RWPE2 (cell line): ENCODE measurements at regions not wholly inside any gene's neighbourhood (a gene's known extent, or its start where the extent isn't known, plus 50 kb on each side); places are given as distances from the start of the nearest gene placed in this dataset.
A peak's percentile ranks its signal among the peaks of the same experiment; 100 is the strongest.

Source experiments
- ATAC-seq: fragments of 200-7000 bp; cut with Tn5 transposase; 3 replicates; pipeline ENCODE4 v1.9.1; 2021; ENCODE audit warnings: low read depth
- DNase-seq: peaks from one replicate; pipeline ENCODE4 v3.0.0-alpha.2; 2020; ENCODE audit warnings: low spot score
- H3K27ac ChIP-seq: fragments of 450-650 bp; 2 replicates; pipeline ENCODE4 v1.5.1; 2017; ENCODE audit warnings: mild to moderate bottlenecking; ENCODE audit not compliant: poor library complexity, severe bottlenecking
- H3K27me3 ChIP-seq: fragments of 250-450 bp; sonication (Bioruptor Pico); 2 replicates; pipeline ENCODE4 v1.5.1; 2021; ENCODE audit warnings: mild to moderate bottlenecking, moderate library complexity; ENCODE audit not compliant: insufficient read depth, poor library complexity, severe bottlenecking
- H3K36me3 ChIP-seq: fragments of 250-450 bp; sonication (Bioruptor Pico); 2 replicates; pipeline ENCODE4 v1.5.1; 2020; ENCODE audit warnings: low read depth, mild to moderate bottlenecking, moderate library complexity
- H3K4me1 ChIP-seq: fragments of 250-450 bp; sonication (Bioruptor Pico); 2 replicates; pipeline ENCODE4 v1.5.1; 2021; ENCODE audit warnings: mild to moderate bottlenecking, moderate library complexity; ENCODE audit not compliant: insufficient read depth, poor library complexity, severe bottlenecking
- H3K4me3 ChIP-seq: fragments of 250-450 bp; sonication (Bioruptor Pico); 2 replicates; pipeline ENCODE4 v1.5.1; 2021; ENCODE audit warnings: mild to moderate bottlenecking, moderate library complexity; ENCODE audit not compliant: severe bottlenecking
- H3K9me3 ChIP-seq: fragments of 250-450 bp; sonication (Bioruptor Pico); 2 replicates; pipeline ENCODE4 v1.5.1; 2021; ENCODE audit warnings: mild to moderate bottlenecking, moderate library complexity; ENCODE audit not compliant: severe bottlenecking
- TF ChIP-seq, protein P1 (sequence below): fragments of 450-650 bp; IDR thresholded peaks from one replicate; pipeline ENCODE4 v1.5.1; 2017; ENCODE audit warnings: mild to moderate bottlenecking, moderate library complexity; ENCODE audit not compliant: poor library complexity, severe bottlenecking

DNA sequence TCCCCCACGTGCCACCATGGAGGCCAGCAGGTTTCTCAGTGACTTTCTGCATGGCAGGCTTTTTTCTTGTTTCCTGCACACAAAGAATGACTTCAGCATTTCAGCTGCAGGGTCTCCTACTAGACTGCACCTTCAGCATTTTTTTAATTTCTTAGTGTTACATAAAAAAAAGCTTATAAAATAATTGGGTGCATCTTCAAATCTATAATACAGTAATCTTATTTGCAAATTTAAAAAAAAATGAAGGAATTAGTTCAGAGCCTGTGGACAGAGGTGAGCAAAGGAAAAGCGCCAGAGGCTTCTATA, 57.6 kb downstream of the FAM50B start:
- Histone ChIP-seq H3K36me3 (no peaks in the 10 kb centered on the region), H3K9me3 (no peaks in the 10 kb centered on the region), H3K27me3 (no peaks in the 10 kb centered on the region), H3K4me1 (peaks cover 14% of the 10 kb centered on the region), H3K27ac (no peak overlapping the region), H3K4me3 (no peak overlapping the region)
- DNase-seq (no peak), ATAC-seq (no peak)
- TF ChIP-seq, protein P1, sequence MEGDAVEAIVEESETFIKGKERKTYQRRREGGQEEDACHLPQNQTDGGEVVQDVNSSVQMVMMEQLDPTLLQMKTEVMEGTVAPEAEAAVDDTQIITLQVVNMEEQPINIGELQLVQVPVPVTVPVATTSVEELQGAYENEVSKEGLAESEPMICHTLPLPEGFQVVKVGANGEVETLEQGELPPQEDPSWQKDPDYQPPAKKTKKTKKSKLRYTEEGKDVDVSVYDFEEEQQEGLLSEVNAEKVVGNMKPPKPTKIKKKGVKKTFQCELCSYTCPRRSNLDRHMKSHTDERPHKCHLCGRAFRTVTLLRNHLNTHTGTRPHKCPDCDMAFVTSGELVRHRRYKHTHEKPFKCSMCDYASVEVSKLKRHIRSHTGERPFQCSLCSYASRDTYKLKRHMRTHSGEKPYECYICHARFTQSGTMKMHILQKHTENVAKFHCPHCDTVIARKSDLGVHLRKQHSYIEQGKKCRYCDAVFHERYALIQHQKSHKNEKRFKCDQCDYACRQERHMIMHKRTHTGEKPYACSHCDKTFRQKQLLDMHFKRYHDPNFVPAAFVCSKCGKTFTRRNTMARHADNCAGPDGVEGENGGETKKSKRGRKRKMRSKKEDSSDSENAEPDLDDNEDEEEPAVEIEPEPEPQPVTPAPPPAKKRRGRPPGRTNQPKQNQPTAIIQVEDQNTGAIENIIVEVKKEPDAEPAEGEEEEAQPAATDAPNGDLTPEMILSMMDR, result no peak

DNA sequence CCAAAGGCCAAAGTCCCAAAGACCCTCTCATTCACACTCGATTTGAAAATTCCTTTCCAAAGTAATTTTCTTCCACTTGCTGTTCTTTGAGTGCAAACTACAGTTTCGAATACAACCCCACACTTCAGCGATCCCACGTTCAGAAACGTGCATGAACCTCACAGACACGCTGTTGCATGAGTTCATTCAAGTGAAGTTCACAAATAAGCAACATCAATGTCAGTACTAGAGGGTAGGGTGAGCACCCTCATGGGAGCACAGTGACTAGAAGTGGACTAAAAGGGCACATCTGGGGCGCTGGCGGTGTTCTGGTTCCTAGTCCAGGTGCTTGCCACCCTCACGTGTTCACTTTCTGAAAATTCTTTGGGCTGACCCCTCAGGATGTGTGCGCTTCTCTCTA, 59.0 kb downstream of the FAM50B start:
- no peaks in the 10 kb centered on the region for H3K27me3 ChIP-seq

DNA sequence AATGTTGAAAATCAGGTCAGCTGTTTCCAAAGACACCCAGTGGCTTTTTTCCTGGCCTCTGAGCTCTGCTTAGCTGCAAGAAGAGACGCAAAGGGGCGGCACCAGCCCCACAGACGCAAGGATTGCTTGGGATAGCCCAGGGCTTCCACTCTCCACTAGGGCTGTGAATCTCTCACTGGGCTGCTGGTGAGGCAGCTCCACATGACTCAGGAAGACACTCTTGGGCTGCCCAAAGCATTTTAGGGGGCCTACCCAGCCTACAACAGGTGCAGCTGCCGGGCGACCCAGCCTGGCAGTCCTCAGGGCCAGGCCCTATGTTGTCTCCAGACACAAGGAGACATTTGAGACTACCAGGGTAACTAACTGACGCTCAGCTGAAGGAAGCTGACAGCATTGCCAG, 59.8 kb downstream of the FAM50B start:
- no peak for DNase-seq
- no peak overlapping the region for H3K4me3 ChIP-seq
- TF ChIP-seq, protein P1, result no peak

More for the DNA sequence above, 59.0 kb downstream of the FAM50B start:
- H3K4me1 ChIP-seq, result peaks cover 26% of the 10 kb centered on the region
- H3K4me3 ChIP-seq, result no peak overlapping the region
- ATAC-seq (no peak), DNase-seq (no peak)
- no peak overlapping the region for H3K27ac ChIP-seq
- no peaks in the 10 kb centered on the region for H3K36me3 ChIP-seq
- TF ChIP-seq, protein P1, result no peak
- no peaks in the 10 kb centered on the region for H3K9me3 ChIP-seq

DNA sequence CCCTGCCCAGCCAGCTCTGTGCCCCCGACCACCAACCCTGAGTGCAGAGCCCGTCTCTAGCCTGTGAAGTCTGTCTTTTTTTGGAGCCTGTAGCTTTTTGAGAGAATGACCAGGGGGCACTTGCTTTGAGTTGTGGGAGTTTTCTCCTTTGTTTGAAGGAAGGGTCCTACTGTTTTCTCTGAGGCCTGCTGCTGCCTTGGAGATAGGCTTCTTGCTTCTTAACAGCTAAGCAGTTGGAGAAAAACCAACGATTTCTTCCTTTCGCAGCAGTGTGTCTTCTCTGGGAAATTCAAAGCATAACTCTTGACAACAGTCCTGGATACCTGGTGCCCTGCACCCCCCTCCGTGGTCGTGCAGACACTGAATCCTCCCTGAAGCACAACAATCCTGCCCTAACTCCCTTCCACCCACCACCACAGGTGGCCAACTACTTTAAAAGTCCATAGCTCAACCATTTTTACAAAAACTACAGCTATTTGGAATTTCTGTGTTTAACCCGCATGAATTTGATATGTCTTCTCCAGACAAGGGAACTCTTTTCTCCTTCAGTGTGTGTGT, 61.0 kb downstream of the FAM50B start:
- peaks cover 38% of the 10 kb centered on the region for H3K4me1 ChIP-seq
- peak overlapping the region; percentile 98 for H3K27ac ChIP-seq
- ATAC-seq, result no peak
- no peaks in the 10 kb centered on the region for H3K9me3 ChIP-seq
- no peak overlapping the region for H3K4me3 ChIP-seq
- no peaks in the 10 kb centered on the region for H3K36me3 ChIP-seq
- no peaks in the 10 kb centered on the region for H3K27me3 ChIP-seq
- TF ChIP-seq, protein P1, result no peak
- no peak for DNase-seq

More for the DNA sequence above, 59.8 kb downstream of the FAM50B start:
- no peaks in the 10 kb centered on the region for H3K9me3 ChIP-seq
- no peak overlapping the region for H3K27ac ChIP-seq
- H3K4me1 ChIP-seq, result peaks cover 33% of the 10 kb centered on the region
- H3K36me3 ChIP-seq, result no peaks in the 10 kb centered on the region
- H3K27me3 ChIP-seq, result no peaks in the 10 kb centered on the region
- ATAC-seq, result no peak

DNA sequence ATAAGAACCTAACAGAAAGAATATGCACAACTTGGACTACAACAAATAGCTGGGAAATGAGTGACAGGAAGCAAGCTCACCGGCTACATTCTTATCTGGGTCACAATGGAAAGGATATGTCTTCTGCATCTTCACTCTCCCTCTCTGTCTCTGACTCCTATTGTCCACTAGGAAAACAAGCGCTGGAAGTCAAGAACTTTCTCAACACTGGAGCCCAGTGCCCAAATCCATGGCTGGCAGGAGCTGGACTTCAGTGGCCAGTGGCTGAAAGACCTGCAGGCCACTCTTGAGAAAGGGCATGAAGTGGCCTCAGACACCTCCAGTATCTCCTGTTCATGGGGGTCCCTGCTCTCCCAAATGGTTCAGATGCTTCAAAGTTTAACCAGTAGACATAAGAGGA, 62.0 kb downstream of the FAM50B start:
- TF ChIP-seq, protein P1, result no peak
- DNase-seq (no peak), ATAC-seq (no peak)
- Histone ChIP-seq H3K4me1 (peaks cover 38% of the 10 kb centered on the region), H3K27me3 (no peaks in the 10 kb centered on the region), H3K36me3 (no peaks in the 10 kb centered on the region), H3K27ac (peak overlapping the region; percentile 98), H3K4me3 (no peak overlapping the region), H3K9me3 (no peaks in the 10 kb centered on the region)
